Midbrain (tissue), 1 donor: ENCODE measurements at regions not wholly inside any gene's neighbourhood (a gene's known extent, or its start where the extent isn't known, plus 50 kb on each side); places are given as distances from the start of the nearest gene placed in this dataset.

Experiments used
- DNase-seq: peaks from one replicate; lab custom pipeline; 2025; lab: John Stamatoyannopoulos, UW

DNA sequence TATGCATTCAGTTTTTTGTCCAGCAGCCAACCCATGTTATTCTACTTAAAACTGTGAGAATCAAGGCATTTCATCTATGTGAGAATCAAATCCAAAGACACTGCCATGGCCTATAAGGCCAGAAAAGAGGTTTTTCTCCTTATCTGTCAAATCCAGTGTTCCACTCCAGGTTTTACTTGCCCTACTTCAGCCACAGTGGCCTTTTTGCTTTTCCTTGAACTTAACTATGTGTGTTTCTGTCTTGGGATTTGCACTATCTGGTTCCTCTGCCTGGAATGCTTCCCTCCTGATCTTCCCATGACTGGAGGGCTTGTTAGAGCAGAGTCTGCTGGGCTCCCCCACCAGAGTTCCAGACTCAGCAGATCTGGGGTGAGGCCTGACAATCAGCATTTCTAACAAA is 113.1 kb upstream of the DOK5 start:
- DNase-seq, result no peak

DNA sequence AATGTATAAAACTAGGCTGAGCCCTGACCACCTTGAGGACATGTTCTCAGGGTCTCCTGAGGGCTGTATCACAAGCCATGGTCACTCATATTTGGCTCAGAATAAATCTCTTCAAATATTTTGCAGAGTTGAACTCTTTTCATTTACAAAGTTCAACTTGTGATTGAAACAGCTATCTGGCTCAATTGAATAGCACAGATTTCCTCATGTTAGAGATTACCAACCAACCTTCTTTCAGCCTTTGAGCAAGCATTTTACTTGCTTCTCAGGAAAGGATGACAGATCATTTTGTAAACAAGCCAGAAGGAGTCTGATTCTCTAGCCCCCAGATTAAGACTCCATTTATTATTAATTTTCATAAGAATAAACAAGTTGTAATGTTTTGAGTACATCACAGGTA is 111.0 kb upstream of the DOK5 start:
- DNase-seq, result no peak

DNA sequence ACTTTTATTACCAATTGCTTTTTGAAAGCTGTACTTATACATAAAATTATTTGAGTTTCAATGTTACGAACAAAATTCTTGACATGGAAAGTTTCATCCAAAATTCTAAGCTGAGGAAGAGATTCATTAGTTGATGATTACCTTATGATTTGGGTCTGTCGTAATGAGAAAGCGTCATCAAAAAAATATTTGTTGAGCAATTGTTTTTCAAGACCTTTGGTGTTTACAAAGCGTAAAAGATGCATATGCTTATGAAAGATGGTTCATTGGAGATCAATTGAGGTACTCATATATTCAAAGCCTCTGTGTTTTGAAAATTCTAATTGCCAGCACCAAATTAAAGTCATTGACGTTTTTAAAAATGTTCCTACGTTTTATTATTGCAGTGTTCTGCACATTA is 110.5 kb upstream of the DOK5 start:
- DNase-seq, result no peak

DNA sequence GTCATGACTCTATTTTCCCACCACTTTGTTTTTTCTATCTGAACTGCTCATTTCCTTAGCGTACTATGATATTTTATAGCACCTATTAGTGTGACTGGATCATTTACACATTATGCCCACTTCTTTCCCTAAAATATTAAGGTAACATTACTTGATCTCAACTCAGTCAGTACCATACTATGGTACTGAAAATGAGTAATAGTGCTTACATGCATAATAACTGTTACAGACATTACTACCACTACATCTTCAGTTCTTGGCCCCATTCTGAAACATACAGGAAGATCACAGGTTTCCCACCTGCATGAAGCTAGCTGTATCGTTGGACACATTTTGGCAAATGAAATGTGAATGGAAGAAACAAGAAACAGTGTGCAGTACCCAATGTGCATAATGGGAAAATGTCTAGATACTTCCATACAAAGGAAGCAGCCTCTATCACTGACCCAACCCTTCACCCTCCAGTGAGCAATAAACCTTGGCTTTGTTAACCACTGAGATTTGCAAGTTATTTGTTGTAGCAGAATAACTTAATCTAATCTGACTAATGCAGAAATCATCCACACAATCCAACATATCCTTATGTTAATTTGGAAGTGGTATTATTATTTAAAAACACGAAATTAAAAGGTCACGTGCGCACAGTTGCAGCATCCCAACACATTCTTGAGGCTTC is 108.6 kb upstream of the DOK5 start:
- DNase-seq, result no peak

DNA sequence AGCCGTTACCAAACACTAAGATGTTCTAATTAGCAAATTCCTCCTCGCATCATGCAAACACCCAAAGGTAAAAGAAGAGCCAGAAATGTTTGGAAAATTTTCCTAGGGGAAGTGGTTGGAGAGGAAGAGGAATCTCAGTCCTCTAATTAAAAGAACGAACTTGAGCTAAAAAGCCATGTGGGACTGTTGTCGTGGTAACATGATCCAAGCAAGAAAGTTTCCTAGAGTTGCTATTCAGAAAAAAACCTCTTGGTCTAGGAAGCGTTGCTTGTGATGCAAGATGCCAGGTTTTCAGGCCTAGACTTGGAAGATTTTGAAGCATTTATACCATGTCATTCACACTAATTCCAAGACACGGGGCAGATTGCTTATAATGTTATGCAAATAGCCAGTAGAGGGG is 106.8 kb upstream of the DOK5 start:
- DNase-seq, result peak; percentile 16

DNA sequence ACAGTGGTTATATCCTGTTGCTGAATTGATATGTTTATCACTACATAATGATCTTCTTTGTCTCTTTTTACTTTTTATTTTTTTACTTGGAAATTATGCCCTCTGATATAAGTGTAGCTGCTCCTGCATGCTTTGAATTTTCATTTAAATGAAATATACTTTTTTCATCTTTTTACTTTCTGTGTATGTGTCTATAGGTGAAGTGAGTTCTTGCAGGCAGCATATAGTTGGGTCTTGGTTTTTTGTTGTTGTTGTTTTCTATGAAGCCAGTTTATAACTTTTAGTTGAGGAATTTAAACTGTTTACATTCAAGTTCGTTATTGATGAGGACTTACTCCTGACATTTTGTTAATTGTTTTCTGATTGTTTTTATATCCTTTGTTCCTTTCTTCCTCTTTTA is 103.1 kb upstream of the DOK5 start:
- DNase-seq, result no peak

DNA sequence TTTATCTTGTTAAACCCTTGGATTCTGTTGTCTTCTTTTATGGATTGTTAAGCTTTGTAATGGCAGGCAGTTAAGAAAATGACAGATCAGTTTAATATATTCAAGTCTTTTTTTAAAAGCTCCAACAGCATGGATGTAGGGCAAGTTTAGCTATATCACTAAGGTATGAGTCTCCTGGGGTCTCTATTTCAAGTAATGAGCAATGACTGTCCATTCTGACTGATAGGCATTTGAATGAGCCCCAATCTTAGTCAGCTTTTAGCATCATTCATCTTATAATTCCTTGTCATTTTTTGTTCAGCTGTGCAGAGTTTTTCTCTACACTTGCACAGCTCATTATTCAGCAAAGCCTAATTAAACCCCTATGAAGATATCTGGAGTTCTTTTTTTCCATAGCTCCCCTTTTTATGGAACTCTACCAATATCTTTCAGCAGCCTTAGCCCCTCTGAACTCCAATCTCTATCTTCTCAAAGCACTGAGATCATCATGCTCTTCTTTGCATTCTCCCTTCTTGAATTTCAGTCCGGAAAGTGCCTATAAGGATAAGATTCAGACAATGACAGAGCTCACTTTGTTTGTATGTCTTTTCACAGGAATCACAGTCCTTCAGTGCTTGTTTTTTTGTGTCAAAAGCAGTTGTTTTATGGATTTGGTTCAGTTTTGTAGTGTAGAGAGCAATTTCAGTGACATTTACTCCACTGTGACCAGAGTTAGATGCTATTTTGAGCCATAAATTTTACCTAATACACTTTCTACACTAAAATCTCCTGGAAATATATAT is 97.2 kb upstream of the DOK5 start:
- DNase-seq, result no peak

DNA sequence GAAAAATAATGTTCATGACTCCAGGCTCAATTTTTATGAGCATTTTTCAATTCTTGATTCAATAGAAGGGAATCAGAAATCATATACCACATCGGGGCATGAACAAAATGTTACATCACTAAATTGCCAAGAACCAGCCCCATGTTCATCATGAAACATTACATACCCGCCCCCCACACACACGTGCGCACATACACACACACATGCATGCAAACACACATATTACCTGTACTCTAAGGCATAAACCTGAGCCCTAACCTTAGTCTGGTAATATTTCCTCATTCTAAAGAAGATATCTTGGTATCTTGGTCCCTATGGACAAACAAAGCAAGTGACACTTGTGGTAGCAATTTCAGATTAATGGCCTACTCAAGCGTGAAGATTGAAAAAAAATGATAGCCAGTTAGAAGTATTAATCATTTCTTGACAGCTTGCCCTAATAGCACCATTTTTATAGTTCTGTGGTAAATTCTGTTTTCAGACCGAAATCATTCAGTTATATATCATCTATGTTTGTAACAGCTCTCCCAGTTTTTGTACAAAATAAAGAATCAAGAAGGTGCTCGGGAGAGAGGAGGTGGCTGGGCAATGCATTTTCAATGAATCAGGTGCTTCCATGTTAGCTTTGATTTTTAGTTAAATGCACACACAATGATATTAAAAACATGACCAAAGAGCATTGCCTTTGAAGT is 95.4 kb upstream of the DOK5 start:
- no peak for DNase-seq

DNA sequence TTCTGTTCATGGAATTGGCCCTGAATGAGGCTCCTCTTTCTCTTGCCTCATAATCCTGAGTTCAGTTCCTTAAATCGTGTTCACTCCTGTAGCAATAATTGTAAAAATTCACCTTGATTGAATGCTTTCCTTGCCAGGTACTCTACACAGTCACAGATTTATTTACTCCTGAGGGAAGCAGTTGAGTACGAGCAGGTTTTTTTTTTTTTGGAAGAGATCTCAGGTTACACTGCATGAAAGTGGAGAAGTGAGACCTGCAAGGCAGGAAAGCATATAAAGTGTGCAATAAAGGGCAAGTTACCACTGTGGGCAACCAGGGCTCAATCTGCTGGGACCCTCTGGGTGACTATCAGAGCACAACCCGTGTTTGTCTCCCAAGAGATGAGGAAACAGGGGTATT is 93.0 kb upstream of the DOK5 start:
- DNase-seq, result no peak

DNA sequence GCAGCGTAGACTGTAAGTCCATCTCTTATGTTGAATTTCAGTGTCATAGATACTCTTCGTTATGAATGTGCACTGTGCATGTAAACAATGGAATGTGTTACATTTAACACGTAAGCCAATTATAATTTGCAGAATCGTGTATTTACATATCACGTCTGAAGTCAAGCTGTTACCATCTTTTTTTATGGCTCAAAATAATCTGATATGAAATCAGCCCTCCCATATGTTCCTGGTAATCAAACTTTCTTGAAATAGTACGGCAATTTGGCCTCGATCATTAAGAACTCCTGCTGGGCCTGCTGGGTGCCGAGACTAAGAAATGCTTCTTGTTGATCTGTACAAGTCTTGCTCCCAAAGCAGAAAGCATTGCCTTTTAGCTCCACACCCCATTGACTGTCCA is 89.6 kb upstream of the DOK5 start:
- no peak for DNase-seq

DNA sequence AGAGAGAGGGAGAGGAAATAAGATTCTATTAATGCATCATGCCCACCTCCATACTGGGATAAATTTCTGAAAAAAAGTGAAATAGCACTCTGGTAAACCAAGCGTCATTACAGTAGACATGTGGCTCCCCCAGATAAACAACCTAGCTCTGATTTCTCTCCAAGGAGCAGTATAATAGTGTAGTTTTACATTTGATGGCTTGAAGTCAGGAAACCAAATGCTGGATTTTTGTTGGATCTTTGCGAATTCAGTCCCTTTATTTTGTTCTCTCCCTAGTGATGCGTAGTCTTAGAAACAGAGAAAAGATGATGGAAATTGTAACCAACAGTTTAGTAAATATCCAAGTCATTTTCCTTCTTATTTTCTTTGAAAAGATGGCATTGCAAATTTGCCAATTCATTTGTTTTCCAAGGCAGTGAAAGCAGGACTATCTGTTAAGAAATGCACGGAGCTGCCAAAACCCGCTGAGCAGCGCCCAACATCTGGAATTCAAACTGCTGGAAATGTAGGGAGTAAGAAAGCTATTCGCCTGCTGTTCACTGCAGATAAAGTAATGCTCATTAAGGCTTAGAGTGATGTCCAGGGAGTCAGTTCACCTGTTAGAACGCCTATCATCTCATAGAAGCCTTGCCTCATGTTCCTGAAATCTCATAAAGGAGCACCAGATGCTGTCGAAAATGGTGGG is 85.7 kb upstream of the DOK5 start:
- DNase-seq, result no peak

DNA sequence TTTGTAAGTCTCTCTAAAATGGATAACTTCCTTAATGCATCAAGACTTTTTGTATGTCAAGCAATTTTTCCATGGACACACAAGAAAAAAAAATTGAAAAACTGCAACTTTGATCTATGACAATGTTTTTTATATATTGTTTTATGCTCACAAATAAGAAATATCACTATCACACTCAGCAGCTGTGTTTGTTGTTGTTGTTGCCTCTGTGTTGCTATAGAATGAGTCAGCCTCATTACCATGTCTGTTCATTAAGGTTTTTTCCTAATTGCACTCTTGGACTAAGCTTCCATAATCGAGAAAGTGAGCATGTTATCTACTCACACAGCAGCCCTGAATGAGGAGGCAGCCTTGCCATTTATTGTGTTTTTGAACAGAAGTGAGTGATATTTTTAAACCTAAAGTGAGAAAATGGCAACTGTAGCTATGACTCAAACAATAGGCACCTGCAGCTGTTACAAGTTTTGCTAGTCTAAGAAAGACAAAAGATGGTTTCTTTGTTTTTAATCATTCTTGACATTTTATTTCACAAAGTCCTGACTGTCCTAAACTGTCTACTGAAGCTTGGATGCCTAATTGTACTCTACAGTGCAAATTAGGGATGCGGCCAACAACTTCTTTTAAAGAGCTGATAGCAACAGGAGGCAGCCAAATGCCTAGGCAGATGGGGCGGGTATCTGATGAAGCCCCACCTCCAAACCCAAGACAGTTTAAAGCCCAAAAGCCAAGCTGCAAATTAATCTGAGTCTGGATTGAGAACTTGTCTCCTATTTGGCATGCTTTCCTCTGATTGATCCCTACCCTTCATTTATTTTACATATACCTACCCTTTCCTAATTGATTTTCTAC is 77.9 kb upstream of the DOK5 start:
- no peak for DNase-seq

DNA sequence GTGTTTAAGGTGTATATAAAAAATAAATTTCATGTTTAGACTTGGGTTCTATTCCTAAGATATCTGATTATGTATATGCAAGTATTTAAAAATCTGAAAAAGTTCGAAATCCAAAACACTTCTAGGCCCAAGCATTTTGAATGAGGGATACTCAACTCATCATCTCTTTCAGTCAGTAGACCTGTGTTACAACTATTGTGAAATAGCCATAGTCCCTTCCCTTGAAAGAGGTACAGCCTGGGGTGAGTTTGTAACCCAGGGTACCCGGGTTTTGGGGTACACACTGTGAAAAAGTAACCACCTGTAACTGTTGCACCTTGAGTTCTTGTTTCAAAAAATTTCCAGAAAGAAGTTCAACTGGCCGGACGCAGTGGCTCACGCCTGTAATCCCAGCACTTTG is 76.6 kb upstream of the DOK5 start:
- no peak for DNase-seq

DNA sequence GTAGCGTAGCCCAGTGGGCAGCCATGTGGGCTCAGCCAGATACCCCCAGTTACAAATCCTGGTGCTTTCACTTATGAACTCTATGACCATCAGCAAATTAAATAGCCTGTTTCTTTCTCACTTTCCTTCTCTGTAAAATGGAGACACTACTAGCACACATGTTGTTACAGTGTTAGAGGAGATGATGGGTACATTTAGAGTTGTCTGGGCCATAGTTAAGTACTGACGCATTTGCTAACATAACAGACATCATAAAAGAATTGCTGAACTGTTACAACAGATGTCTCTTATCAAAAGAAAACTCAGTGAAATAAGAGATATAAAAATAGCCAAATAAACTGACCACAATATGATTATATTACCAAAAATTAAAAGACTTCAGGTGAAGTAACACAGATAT is 69.9 kb upstream of the DOK5 start:
- no peak for DNase-seq

DNA sequence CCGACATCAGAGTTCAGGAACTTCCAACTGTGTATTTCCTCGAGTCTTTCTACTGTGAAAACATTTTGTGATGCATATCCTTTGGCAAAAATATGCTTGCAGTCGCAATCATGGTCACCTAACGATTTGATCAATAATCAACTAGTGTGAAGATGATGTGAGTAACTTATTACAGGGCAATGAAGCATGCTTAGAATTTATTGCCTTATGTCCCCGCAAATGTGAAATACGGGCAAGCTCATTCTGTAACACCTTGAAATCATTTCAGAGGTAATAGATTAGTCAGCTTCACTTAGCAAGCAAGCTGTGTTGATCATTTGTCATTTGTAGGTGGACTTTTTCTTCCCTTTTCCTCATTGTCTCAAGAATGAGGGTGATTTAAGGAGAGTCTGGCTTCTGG is 67.9 kb upstream of the DOK5 start:
- no peak for DNase-seq

DNA sequence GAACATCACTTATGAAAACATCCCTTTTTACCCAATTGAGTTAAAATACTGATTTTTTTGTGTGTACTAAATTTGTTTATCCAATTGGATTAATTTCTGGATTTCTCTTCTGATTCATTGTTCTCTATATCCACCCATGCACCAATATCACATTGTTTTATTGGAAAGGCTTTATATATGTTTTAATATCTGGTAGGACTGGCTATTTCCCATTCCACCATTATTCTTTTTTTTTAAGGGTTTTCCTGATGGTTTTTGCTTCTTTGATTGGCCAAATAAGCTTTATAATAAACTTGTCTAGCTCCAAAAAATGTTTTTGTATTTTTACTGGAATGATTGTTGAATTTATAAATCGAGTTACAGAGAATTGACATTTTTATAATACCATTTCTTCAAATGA is 59.4 kb upstream of the DOK5 start:
- no peak for DNase-seq

DNA sequence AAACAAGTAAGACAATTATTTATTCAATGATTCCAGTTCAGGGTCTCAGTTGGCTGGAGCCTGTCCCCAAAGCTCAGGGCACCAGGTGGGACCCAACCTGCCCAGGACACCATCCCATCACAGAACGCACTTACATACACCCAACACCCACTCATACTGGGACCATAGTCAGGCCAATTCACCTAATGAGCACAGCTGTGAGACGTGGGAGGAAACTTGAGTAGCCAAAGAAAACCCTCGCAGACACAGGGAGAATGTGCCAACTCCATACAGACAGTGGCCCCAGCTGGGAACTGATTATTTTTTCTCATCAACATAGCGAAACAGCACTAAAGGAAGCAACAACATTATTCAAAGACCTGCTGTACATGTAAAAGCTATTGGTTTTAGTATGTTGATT is 58.6 kb upstream of the DOK5 start:
- DNase-seq, result no peak

DNA sequence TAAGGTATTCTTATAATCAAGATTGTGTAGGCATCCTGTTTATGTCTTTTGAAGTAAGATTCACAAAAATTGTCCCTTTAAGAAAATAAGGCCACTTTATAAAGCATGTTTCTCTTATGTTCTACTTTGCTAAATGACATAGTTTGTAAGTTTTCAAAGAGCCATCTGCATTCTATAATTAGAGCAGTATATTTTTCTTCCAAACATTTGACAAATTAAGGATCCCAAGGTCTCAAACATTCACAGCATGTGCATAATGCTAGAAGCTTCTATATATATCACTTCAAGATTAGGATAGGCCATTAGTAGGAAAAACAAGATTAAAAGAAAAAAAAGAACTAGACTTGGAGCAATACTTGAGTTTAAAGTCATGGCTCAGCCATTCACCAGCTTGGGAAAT is 55.9 kb upstream of the DOK5 start:
- DNase-seq, result no peak
